T-helper 2 cell treated with Interferon-gamma antibody and Interleukin-4, amounts not matched to agents 5 μg/mL and 100 μg/mL, for 36 hours (primary cell): ENCODE measurements at regions not wholly inside any gene's neighbourhood (a gene's known extent, or its start where the extent isn't known, plus 50 kb on each side); places are given as distances from the start of the nearest gene placed in this dataset.

Experiments used
- DNase-seq: peaks from one replicate; pipeline ENCODE4 v3.0.0; 2021; ENCODE audit warnings: low spot score
- H3K27ac Mint-ChIP-seq: one replicate; pipeline ENCODE4 v1.8.0; 2021; ENCODE audit warnings: mild to moderate bottlenecking, mixed read lengths
- H3K27me3 Mint-ChIP-seq: one replicate; pipeline ENCODE4 v1.8.0; 2021; ENCODE audit warnings: low read depth, mixed read lengths
- H3K36me3 Mint-ChIP-seq: one replicate; pipeline ENCODE4 v1.8.0; 2021; ENCODE audit warnings: low read depth, mixed read lengths
- H3K4me1 Mint-ChIP-seq: one replicate; pipeline ENCODE4 v1.8.0; 2021; ENCODE audit warnings: low read depth, mixed read lengths
- H3K4me3 Mint-ChIP-seq: one replicate; pipeline ENCODE4 v1.8.0; 2022; ENCODE audit warnings: mild to moderate bottlenecking, moderate library complexity, mixed read lengths
- H3K9me3 Mint-ChIP-seq: one replicate; pipeline ENCODE4 v1.8.0; 2021; ENCODE audit warnings: mixed read lengths

DNA sequence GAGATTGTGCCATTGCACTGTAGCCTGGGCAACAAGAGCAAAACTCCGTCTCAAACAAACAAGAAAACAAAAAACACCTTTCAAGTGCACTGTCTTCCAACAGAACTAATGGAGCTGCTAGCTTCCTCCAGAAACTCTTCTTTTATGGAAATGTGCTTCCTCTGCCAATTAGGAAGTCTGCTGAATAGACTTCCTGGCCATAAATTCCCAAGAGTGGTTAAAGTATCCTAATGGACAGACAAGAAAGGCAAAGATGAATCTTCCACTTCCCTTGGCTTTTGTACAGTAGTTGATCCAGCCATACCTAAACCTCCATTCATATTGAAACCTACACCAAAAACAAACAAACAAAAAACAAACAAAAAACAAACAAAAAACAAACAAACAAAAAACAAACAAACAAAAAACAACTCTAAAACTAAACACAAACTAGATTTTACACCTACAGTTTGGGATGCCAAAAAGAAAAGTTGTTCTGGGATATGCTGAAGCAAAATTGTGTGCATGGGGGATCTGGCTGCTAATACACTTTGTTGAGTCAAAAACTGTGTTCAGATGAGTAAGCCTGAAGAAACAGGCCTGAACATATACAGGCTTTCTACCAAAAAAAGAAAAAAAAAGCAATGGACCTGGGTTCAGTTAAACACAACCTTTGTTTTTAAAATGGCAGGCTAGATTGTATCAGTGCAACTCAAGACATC is 59.8 kb upstream of the CARMIL1 start:
- no peaks in the 10 kb centered on the region for H3K27me3 Mint-ChIP-seq

GRCh38 chr6:25219917-25220278 is 59.3 kb upstream of the CARMIL1 start:
- H3K27me3 Mint-ChIP-seq: no peaks in the 10 kb centered on the region
- no peak overlapping the region for H3K4me3 Mint-ChIP-seq
- no peak for DNase-seq
- no peaks in the 10 kb centered on the region for H3K36me3 Mint-ChIP-seq
- no peak overlapping the region for H3K27ac Mint-ChIP-seq
- no peaks in the 10 kb centered on the region for H3K9me3 Mint-ChIP-seq
- peaks cover 11% of the 10 kb centered on the region for H3K4me1 Mint-ChIP-seq

More for the DNA sequence above, 59.8 kb upstream of the CARMIL1 start:
- no peaks in the 10 kb centered on the region for H3K9me3 Mint-ChIP-seq
- peaks cover 11% of the 10 kb centered on the region for H3K4me1 Mint-ChIP-seq
- no peaks in the 10 kb centered on the region for H3K36me3 Mint-ChIP-seq
- H3K27ac Mint-ChIP-seq: no peak overlapping the region
- no peak for DNase-seq
- H3K4me3 Mint-ChIP-seq: no peak overlapping the region

DNA sequence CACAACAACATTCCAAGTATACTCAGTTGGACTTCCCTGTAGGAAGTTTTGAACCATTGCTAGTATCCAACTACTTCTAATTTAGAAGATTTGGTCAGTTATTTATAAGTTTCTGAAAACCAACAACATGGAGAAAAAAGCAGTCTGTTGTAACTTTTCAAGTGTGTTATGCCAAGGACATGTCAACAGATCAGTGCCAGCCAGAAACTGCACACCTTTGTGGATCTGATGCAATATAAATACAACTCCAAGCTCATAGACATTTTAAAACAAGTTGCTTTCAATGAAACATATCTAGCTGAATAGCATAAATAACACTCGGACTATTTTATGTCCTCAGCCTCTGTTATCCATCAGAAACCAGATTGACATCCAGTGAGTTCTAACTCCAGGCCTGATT is 58.3 kb upstream of the CARMIL1 start:
- Mint-ChIP-seq H3K4me3 (no peak overlapping the region), H3K9me3 (no peaks in the 10 kb centered on the region), H3K36me3 (no peaks in the 10 kb centered on the region), H3K4me1 (peaks cover 11% of the 10 kb centered on the region), H3K27me3 (no peaks in the 10 kb centered on the region), H3K27ac (no peak overlapping the region)
- DNase-seq: no peak

- Mint-ChIP-seq H3K9me3 (no peaks in the 10 kb centered on the region), H3K27me3 (no peaks in the 10 kb centered on the region), H3K36me3 (no peaks in the 10 kb centered on the region), H3K4me1 (peaks cover 11% of the 10 kb centered on the region), H3K27ac (no peak overlapping the region), H3K4me3 (no peak overlapping the region)
- DNase-seq: no peak
Measured at GRCh38 chr6:25222006-25222678, 57.0 kb upstream of the CARMIL1 start.

GRCh38 chr6:25223490-25223991 is 55.6 kb upstream of the CARMIL1 start:
- H3K36me3 Mint-ChIP-seq: no peaks in the 10 kb centered on the region
- no peaks in the 10 kb centered on the region for H3K9me3 Mint-ChIP-seq
- H3K4me1 Mint-ChIP-seq: peaks cover 11% of the 10 kb centered on the region
- H3K27me3 Mint-ChIP-seq: no peaks in the 10 kb centered on the region
- H3K27ac Mint-ChIP-seq: no peak overlapping the region
- DNase-seq: peak; percentile 29
- peak overlapping the region; percentile 73 for H3K4me3 Mint-ChIP-seq

GRCh38 chr6:25224242-25224641 is 54.9 kb upstream of the CARMIL1 start:
- H3K36me3 Mint-ChIP-seq: no peaks in the 10 kb centered on the region
- H3K4me3 Mint-ChIP-seq: peak overlapping the region; percentile 73
- H3K4me1 Mint-ChIP-seq: peaks cover 11% of the 10 kb centered on the region

GRCh38 chr6:25227854-25228253 is 51.3 kb upstream of the CARMIL1 start:
- Mint-ChIP-seq H3K27ac (no peak overlapping the region), H3K36me3 (no peaks in the 10 kb centered on the region), H3K9me3 (no peaks in the 10 kb centered on the region), H3K27me3 (peaks cover 6% of the 10 kb centered on the region), H3K4me3 (no peak overlapping the region), H3K4me1 (peaks cover 11% of the 10 kb centered on the region)
- no peak for DNase-seq

More at GRCh38 chr6:25224242-25224641, 54.9 kb upstream of the CARMIL1 start:
- no peak for DNase-seq
- no peaks in the 10 kb centered on the region for H3K9me3 Mint-ChIP-seq
- no peaks in the 10 kb centered on the region for H3K27me3 Mint-ChIP-seq
- H3K27ac Mint-ChIP-seq: no peak overlapping the region
